HG02798 (cell line): ENCODE measurements at regions not wholly inside any gene's neighbourhood (a gene's known extent, or its start where the extent isn't known, plus 50 kb on each side); places are given as distances from the start of the nearest gene placed in this dataset.
"Not testable (repeated sequence)": the region's sequence is repeated elsewhere in the genome, so short reads cannot be mapped to it uniquely, and the experiment has no call there.

Source experiments
- ATAC-seq: cut with Tn5 transposase; IDR thresholded peaks from one replicate; pipeline ENCODE4 v1.9.1; 2021; ENCODE audit warnings: mild to moderate bottlenecking; ENCODE audit not compliant: unreplicated experiment, poor library complexity

- no peak for ATAC-seq
These were observed 99.2 kb upstream of the UXS1 start for GRCh38 chr2:106293271-106293783.

DNA sequence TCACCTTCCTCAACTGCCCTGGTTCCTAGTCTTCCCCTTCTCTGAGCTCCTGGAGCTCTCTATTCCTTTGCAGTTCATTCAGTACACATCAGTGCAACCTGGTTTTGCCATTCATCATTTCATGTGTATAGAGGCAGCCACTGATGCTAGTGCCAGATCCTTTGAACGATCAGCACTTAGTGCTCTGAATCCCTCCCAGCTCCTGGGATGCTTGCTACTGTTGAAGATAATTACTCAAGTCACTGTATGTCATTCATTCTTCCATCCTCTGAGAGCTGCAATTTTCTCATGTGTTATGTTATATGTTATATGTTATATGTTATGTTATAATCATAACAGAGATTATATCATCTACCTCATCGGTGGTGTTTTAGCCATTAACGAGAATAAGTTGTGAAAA lies 98.5 kb upstream of the UXS1 start:
- no peak for ATAC-seq

DNA sequence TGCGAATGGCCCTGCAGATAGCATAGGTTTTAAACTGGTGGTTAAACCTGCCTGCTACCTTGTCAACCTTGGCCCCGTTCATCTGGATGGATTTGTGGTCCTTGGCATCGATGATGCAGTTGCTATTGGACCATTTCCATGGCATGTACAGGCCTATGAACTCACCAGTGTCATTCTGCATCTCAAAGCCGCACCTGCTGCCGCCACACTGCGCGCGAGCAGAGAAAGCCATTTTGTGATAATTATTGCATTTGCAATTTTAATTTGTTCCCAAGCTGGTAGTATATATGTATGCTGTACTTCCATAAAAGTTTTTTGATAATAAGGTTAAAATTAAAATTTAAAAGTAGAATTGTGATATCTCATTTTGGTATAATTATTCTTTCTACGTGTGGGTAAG lies 94.8 kb upstream of the UXS1 start:
- ATAC-seq, result no peak

DNA sequence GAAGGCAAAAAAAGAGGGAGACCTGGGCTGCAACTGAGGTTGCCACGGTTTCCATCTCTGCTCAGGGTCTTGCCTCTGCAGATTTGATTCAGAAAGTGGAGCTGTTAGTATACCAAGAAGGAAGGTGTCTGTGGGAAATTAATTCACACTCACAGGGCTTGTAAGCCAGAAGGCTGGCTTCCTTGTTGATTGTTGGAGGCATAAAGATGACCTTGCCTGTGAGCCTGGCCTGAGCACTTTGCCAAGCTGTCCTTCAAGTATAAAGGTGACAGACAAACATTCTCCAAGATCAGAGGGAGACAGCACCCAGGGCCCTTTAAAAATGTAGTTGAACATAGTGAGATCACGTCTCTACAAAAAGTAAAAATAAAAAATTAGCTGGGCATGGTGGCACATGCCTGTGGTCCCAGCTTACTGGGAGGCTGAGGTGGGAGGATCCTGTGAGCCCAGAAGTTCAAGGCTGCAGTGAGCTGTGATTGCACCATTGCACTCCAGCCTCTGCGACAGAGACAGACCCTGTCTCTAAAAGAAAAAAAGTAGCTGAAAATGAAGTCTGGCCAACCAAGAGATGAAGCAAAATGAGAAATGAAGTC lies 91.2 kb upstream of the UXS1 start:
- ATAC-seq, result no peak

GRCh38 chr2:106284691-106285202 lies 90.6 kb upstream of the UXS1 start:
- no peak for ATAC-seq

DNA sequence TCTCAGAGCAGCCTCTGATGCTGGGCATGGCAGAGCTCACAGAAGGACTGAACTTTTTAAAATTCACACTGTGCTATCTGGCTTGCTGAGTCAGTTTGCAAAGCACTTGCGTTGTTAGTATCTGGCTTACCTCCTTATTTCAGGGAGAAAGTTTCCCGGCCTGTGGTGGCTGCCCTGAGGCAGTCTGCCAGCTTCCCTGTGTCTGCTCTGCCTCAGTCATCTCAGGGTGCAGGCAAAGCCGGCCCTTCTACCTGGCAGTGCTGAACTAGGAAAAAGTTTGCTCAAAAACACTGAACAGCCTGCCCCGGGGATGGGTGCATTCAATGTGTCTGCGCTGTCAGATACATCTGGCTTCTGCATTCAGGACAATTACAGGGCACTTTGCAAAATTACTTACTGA lies 90.2 kb upstream of the UXS1 start:
- no peak for ATAC-seq

GRCh38 chr2:106283228-106284152 lies 89.4 kb upstream of the UXS1 start:
- not testable (repeated sequence) for ATAC-seq

GRCh38 chr2:106282462-106283170 lies 88.5 kb upstream of the UXS1 start:
- ATAC-seq, result no peak

GRCh38 chr2:106281907-106282430 lies 87.9 kb upstream of the UXS1 start:
- not testable (repeated sequence) for ATAC-seq

DNA sequence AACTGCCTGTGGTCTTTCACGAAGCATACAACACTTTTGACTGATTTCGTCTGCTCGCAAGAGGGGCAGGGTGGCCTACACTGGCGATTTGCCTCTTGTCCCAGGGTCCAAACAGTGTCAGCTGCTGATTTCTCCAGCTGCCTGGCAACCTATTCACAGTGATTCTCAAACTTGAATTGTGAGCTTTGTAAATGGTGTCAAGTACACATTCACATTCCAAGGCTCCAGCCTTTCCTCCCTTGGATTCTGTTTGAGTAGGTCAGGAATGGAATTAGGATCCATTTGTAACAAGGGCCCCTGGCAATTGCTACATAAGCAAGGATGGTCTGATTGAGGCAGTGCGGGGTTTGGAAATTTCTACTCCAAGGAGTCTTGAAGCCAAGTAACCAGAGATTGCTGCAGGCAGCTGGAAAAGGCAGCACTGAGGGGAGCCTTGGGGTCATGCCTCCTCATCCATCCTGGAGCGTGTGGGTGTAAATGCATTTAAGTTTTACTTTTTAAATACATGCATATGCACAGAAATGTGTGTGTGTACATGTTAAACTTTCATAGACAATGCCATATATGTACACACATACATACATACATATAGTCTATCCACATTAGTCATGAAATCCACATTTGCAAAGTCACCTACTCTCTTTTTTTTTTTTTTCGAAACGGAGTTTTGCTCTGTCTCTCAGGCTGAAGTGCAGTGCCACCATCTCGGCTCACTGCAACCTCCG lies 86.8 kb upstream of the UXS1 start:
- ATAC-seq, result no peak

- no peak for ATAC-seq
These were observed 86.1 kb upstream of the UXS1 start for GRCh38 chr2:106280224-106280623.

GRCh38 chr2:106278112-106278876 lies 84.2 kb upstream of the UXS1 start:
- no peak for ATAC-seq

DNA sequence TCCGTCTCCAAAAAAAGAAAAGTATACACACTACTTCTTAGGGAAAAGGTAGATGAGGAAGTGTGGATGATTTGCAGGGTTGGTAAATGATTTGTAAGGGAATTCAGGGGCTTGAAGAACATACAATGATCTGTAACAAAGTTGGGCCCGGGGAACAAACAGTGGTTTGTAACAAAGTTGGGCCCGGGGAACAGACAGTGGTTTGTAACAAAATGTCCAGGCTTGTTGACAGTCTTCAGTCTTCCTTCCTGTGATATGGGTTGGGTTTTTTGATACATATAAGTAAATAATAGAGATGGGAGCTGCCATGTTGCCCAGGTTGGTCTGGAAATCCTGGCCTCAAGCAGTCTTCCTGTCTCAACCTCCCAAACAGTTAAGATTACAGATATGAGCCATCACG lies 83.3 kb upstream of the UXS1 start:
- ATAC-seq, result no peak

DNA sequence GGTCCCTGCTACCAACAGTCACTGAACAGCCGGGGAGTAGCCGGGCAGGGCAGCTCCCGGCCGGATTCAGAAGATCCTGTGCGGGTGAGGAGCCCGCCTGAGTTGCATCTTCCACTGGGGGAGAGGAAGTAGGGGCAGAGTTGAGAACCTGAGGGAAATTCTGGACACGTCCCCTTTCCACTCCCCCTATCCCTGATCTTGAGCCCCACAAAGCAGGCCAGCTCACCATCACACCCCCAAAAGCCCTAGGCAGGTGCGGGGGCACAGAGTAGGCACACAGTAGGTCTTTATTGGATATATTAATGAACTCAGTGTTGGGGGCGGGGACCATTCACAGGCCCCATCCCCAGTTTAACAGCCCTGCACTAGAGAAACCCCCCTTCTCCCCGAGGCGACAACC lies 81.9 kb upstream of the UXS1 start:
- ATAC-seq, result no peak

DNA sequence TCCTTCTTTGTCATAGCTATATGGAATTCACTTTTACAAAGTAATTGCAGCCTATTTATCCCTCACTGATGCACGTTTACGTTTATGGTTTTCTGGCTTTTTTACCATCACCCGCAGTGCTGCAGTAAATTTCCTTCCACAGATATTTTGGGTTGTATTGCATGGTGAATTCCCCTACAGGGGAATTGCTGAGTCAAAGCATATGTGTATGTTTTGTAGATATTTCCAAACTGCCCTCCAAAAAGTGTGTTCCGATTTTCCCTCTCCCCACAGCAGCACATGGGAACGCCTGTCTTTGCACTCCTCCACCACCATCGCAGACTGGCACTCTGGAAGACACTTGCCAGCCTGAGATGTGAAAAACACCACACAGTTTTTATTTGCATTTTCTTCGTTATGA lies 80.6 kb upstream of the UXS1 start:
- ATAC-seq, result no peak

DNA sequence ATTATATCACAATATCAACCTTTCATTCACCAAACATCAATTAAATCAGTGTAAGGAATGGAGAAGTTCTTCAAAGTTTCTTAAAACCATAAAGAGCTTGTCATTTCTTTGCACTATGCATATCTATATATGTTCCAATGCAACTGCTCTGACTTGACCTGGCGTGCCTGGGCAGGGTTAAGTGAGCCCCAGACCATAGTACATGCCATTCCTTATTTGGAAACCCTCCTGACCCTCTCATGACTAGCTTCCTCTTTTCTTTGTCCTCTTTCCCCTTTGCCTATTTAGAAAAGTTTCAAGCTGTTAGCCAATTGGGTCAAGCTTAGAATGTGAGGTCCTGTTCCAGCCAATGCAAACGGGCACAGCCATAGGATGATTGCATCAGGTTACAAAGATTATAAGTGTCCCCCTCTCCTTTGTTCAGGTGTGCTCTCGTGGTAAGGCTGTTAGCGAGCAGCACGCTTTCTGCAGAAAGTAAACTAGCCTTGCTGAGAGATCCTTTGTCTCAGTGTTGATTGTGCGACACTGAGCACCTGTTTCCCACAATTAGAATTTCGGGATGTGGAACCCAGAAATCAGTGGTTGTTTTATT lies 78.2 kb upstream of the UXS1 start:
- no peak for ATAC-seq

DNA sequence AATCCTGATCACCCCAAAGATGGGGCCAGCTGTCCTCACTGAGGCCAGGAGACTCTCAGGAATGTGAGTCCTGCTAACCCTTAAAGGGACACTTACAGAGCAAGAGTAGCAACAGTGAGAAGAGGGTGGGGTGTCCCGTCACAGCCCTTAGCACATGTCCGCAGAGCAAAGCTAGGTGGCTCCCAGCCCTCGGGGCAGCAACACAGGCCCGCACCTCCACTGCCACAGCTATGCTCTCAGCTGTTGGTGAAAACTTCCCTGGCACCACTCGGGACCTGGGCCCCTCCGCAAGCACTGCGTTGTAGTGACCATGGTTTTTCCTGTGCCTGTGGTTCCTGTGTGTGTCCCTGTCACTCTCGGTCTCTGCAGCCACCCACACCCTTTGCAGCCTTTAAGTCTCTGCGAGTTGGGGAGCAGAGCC lies 76.4 kb upstream of the UXS1 start:
- ATAC-seq, result no peak

DNA sequence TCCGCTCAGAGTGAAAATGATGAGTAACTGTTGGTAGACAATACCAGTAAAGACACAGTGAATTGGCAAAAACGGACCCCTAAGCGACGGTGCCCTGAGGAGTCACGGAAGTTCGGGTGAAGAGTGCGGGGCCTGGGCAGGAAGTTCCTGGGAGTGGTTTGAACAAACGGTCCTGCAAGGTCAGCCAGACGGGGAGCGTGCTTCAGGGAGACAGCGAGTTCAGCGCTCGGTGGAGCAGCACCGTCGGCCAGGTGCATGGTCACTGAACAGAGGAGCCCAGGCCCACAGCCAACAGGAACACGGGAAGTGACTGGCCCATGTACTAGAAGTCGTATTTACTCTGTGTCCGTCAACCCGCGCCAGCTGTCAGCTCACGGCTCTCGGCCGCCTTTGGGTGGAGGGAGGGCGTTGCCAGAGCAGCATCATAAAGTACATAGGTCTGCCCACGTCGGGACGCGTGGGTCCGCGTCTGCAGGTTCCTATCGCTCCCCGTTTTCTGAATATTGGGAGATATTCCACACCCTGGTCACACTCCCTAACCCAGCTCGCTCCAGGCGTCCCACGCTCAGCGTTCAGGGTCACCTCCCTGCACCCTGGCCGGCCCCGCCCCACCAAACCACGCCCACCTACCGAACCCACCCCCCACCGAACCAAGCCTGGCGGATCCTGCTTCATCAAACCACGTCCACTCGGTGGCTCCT lies 75.6 kb upstream of the UXS1 start:
- peak; percentile 72 for ATAC-seq
